Brain microvascular endothelial cell (primary cell): ENCODE measurements at regions not wholly inside any gene's neighbourhood (a gene's known extent, or its start where the extent isn't known, plus 50 kb on each side); places are given as distances from the start of the nearest gene placed in this dataset.

Experiments used
- DNase-seq: peaks from one replicate; pipeline ENCODE4 v3.0.0-alpha.2; 2020
- H3K27ac ChIP-seq: fragments of 250-450 bp; sonication (Bioruptor Pico); 2 replicates; pipeline ENCODE4 v1.5.1; 2020; ENCODE audit warnings: mild to moderate bottlenecking, moderate library complexity
- H3K27me3 ChIP-seq: fragments of 250-450 bp; sonication (Bioruptor Pico); replicated peaks from 2 replicates; pipeline ENCODE4 v1.5.1; 2020; ENCODE audit warnings: mild to moderate bottlenecking
- H3K36me3 ChIP-seq: fragments of 250-450 bp; sonication (Bioruptor Pico); replicated peaks from 2 replicates; pipeline ENCODE4 v1.5.1; 2020; ENCODE audit warnings: mild to moderate bottlenecking
- H3K4me3 ChIP-seq: 2 replicates; pipeline ENCODE4 v1.5.1; 2011; ENCODE audit warnings: low read depth, mild to moderate bottlenecking, control low read depth, low read length, moderate library complexity
- CTCF ChIP-seq: IDR thresholded peaks from 2 replicates; pipeline ENCODE4 v1.5.1; 2011; ENCODE audit warnings: low read depth, mild to moderate bottlenecking, moderate library complexity, low read length, control low read depth, inconsistent platforms; ENCODE audit errors: missing control alignments
- in situ Hi-C: cut with HindIII; loops from 2 replicates; pipeline ENCODE4 v1.10.0; 2017; ENCODE audit warnings: low sequenced_read_pairs, low pct_ligation_motif_present

GRCh38 chr5:93294996-93295395 lies 286.0 kb downstream of the NR2F1-AS1 start:
- no peaks in the 10 kb centered on the region for H3K36me3 ChIP-seq
- no peak for DNase-seq
- H3K4me3 ChIP-seq: no peak overlapping the region
- H3K27me3 ChIP-seq: no peaks in the 10 kb centered on the region
- TF ChIP-seq CTCF: no peak
- in situ Hi-C loops: no loop called here
- H3K27ac ChIP-seq: no peak overlapping the region

GRCh38 chr5:93294199-93294598 lies 286.8 kb downstream of the NR2F1-AS1 start:
- Histone ChIP-seq H3K27me3 (no peaks in the 10 kb centered on the region), H3K4me3 (no peak overlapping the region), H3K27ac (no peak overlapping the region), H3K36me3 (no peaks in the 10 kb centered on the region)
- no peak for TF ChIP-seq CTCF
- DNase-seq: no peak
- in situ Hi-C loops: no loop called here

DNA sequence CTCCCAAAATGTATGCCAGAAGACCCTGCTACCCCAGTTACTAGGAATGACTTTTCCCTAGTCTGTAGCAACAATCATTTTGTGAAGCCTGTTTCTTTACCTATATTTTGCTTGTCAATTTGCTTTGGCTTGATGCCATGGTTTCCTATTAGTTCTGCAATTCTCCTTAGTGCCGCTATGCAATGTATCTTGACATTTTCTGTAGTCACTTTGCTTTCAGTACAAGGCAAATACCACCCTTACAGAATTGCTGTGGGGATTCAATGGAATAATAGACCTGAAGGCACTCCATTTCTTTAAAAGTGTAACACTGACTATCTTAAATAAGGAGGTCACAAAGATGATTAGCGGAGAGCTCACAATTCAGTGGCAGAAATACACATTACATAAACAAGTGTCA lies 291.1 kb downstream of the NR2F1-AS1 start:
- no peak for TF ChIP-seq CTCF
- H3K27ac ChIP-seq: no peak overlapping the region
- no peak for DNase-seq
- in situ Hi-C loops: no loop called here
- H3K36me3 ChIP-seq: no peaks in the 10 kb centered on the region
- no peak overlapping the region for H3K4me3 ChIP-seq
- no peaks in the 10 kb centered on the region for H3K27me3 ChIP-seq

DNA sequence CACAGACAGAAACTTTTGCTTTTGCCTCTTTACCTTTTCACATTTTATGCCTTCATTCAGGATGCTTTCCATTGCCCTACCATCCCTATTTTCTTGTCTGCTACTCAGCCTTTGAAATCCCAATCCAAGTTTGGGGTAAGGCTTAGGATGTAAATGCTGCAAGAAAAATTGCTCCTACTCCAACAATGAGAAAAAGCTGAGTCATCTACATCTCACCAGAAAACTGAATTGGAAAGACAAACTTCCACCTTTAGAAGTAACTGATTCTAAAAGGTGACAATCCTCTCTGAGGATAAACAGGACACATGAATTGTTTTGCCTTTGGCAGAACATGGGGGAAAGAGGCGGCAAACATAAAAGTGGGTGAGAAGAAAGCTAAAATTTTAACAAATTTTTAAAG lies 295.6 kb downstream of the NR2F1-AS1 start:
- Histone ChIP-seq H3K36me3 (no peaks in the 10 kb centered on the region), H3K4me3 (no peak overlapping the region), H3K27ac (no peak overlapping the region), H3K27me3 (no peaks in the 10 kb centered on the region)
- in situ Hi-C loops: no loop called here
- no peak for DNase-seq
- TF ChIP-seq CTCF: no peak

GRCh38 chr5:93281980-93282772 lies 298.8 kb downstream of the NR2F1-AS1 start:
- no peak for TF ChIP-seq CTCF
- H3K27me3 ChIP-seq: no peaks in the 10 kb centered on the region
- in situ Hi-C loops: no loop called here
- DNase-seq: no peak
- H3K4me3 ChIP-seq: no peak overlapping the region
- H3K36me3 ChIP-seq: no peaks in the 10 kb centered on the region
- H3K27ac ChIP-seq: no peak overlapping the region

DNA sequence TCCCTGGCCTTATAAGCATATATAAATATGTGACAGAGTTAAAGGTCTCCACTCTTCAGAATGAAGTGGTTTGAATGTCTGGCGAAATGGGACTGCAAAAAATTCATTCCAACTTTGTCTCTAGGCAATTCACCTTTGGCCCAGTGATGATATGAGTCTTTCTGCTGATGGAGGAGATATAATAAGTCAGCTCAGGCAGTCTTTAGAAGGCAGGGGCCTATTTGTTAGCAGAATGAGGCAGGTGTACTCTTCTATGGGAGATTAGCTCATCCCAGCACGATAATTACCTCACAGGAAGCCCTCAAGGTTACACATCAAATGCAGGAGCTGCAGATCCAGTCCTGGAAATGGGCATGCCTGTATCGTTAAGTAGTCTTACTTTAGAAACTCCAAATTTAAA lies 300.5 kb downstream of the NR2F1-AS1 start:
- H3K27ac ChIP-seq: no peak overlapping the region
- no peak for TF ChIP-seq CTCF
- H3K27me3 ChIP-seq: no peaks in the 10 kb centered on the region
- H3K4me3 ChIP-seq: no peak overlapping the region
- DNase-seq: no peak
- no peaks in the 10 kb centered on the region for H3K36me3 ChIP-seq
- in situ Hi-C loops: no loop called here
